AML-193 (cell line): ENCODE measurements at regions not wholly inside any gene's neighbourhood (a gene's known extent, or its start where the extent isn't known, plus 50 kb on each side); places are given as distances from the start of the nearest gene placed in this dataset.

Experiments used
- DNase-seq, 2 experiments: peaks; one replicate each; lab custom pipeline; 2025; lab: John Stamatoyannopoulos, UW

- DNase-seq = no peak
Observed at GRCh38 chr15:25051399-25052154, 96.8 kb downstream of the SNRPN start.

- no peak for DNase-seq
Observed at GRCh38 chr15:25052191-25052999, 97.6 kb downstream of the SNRPN start.

- DNase-seq = no peak
Observed at GRCh38 chr15:25053000-25053815, 98.4 kb downstream of the SNRPN start.

GRCh38 chr15:25054329-25054728, 99.5 kb downstream of the SNRPN start:
- DNase-seq = no peak

- no peak for DNase-seq
Observed at GRCh38 chr15:25054943-25055342, 100.2 kb downstream of the SNRPN start.

- DNase-seq = no peak
Observed at GRCh38 chr15:25055356-25056068, 100.7 kb downstream of the SNRPN start.

- DNase-seq = no peak
Observed at GRCh38 chr15:25056484-25057425, 102.0 kb downstream of the SNRPN start.

- DNase-seq = no peak
Observed at GRCh38 chr15:25057574-25057973, 102.8 kb downstream of the SNRPN start.

- no peak for DNase-seq
Observed at GRCh38 chr15:25058080-25058785, 103.4 kb downstream of the SNRPN start.

GRCh38 chr15:25059698-25060471, 105.1 kb downstream of the SNRPN start:
- DNase-seq = no peak

- DNase-seq = no peak
Observed at GRCh38 chr15:25060472-25060803, 105.7 kb downstream of the SNRPN start.

- DNase-seq = no peak
Observed at GRCh38 chr15:25060996-25061620, 106.3 kb downstream of the SNRPN start.

- no peak for DNase-seq
Observed at GRCh38 chr15:25061808-25062550, 107.2 kb downstream of the SNRPN start.

GRCh38 chr15:25062551-25063430, 108.0 kb downstream of the SNRPN start:
- DNase-seq = no peak

- DNase-seq = no peak
Observed at GRCh38 chr15:25065286-25065685, 110.5 kb downstream of the SNRPN start.

GRCh38 chr15:25065876-25066275, 111.1 kb downstream of the SNRPN start:
- no peak for DNase-seq

- DNase-seq = no peak
Observed at GRCh38 chr15:25066708-25067107, 111.9 kb downstream of the SNRPN start.
